ENCODE measurements at regions not wholly inside any gene's neighbourhood (a gene's known extent, or its start where the extent isn't known, plus 50 kb on each side); places are given as distances from the start of the nearest gene placed in this dataset.

DNA sequence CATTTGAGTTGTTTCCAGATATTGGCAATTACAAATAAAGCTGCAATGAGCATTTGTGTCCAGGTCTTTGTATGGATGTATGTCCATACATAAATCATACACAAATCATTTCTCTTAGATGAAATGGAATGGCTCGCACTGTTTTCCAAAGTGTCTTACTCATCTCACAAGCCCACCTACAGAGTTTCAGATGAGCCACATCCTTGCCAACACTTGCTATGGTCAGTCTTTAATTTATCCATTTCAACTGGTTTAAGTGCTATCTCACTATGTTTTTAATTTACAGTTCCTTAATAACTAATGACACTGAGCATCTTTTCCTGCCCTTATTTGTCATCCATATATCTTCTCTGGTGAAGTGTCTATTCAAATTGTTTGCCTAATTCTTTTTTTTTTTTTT lies 132.9 kb upstream of the DIO3 start:
- Mint-ChIP-seq H3K27me3 (ENCODE audit: low read depth in 3 of 3) (peaks cover 4 to 16% (median 5%) of the 10 kb centered on the region in 3 donors), H3K9me3 (peaks cover 0 to 16% (median 8%) of the 10 kb centered on the region in 7 donors)
- WGBS (ENCODE audit: insufficient coverage), result 80% methylated on average over 1 of the region's 1 CpG

DNA sequence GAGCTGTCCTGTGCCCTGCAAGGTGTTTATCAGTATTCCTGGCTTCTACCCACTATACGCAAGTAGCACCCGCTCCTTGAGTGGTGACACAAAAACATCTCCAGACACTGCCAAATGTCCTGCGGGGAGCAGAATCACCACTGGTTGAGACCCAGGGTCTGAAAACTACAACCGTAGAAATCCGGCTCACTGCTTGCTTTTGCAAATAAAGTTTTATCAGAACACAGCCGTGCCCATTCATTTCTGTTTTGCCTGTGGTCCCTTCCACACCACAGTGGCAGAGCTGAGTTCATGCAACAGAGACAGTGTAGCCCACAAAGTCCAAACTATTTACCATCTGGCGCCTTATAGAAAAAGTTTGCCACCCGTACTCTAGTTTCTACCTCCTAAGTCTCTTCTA lies 125.7 kb upstream of the DIO3 start:
- no peaks in the 10 kb centered on the region for H3K36me3 ChIP-seq (replicated peaks in 1 of 2; ENCODE audit: control insufficient read depth in 1 of 2, insufficient read depth in 2 of 2, low read length in 2 of 2)
- no peaks in the 10 kb centered on the region for H3K4me1 ChIP-seq (ENCODE audit: control insufficient read depth in 1 of 2, insufficient read depth in 2 of 2, low read length in 2 of 2)
- peaks cover 4 to 14% (median 11%) of the 10 kb centered on the region in 3 donors for H3K27me3 Mint-ChIP-seq (ENCODE audit: low read depth in 3 of 3)
- H2AFZ ChIP-seq (ENCODE audit: insufficient read depth, low read depth, low read length, poor library complexity, severe bottlenecking), result no peak overlapping the region
- H3K27me3 ChIP-seq (ENCODE audit: control insufficient read depth in 2 of 2, insufficient read depth in 2 of 2, low read length in 2 of 2), result peaks cover 0 to 2% of the 10 kb centered on the region in 2 donors
- no peak overlapping the region for H3K4me2 ChIP-seq (replicated peaks; ENCODE audit: extremely low read depth, low read length, poor library complexity, severe bottlenecking)
- DNase-seq, result no peak
- WGBS (ENCODE audit: insufficient coverage), result 97% methylated on average over 8 of the region's 8 CpGs
- no peaks in the 10 kb centered on the region for H3K79me2 ChIP-seq (ENCODE audit: insufficient read depth, low read length)
- no peaks in the 10 kb centered on the region for H3K4me1 Mint-ChIP-seq
- no peak overlapping the region for H3K27ac Mint-ChIP-seq
- intact Hi-C loops (cut with micrococcal nuclease), result no loop called here
- H3K27ac ChIP-seq (ENCODE audit: low read depth in 1 of 2, low read length in 2 of 2), result no peak overlapping the region
- H3K9me3 Mint-ChIP-seq, result peaks cover 0 to 4% (median 0%) of the 10 kb centered on the region in 7 donors
- no peaks in the 10 kb centered on the region for H4K20me1 ChIP-seq (ENCODE audit: insufficient read depth, low read length)
- H3K4me3 ChIP-seq (replicated peaks in 1 of 3; ENCODE audit: low read depth in 2 of 3, low read length in 3 of 3), result no peak overlapping the region
- H3K9ac ChIP-seq (ENCODE audit: insufficient read depth, low read length, poor library complexity, severe bottlenecking), result no peak overlapping the region
- no peak for TF ChIP-seq CTCF (IDR thresholded peaks at IDR 0.05)
- no peaks in the 10 kb centered on the region for H3K36me3 Mint-ChIP-seq
- H3K9me3 ChIP-seq (replicated peaks in 1 of 2; ENCODE audit: control insufficient read depth in 1 of 2, insufficient read depth in 1 of 2, low read length in 2 of 2), result no peaks in the 10 kb centered on the region
- no peak overlapping the region for H3K4me3 Mint-ChIP-seq

More for the DNA sequence above, 132.9 kb upstream of the DIO3 start:
- Histone ChIP-seq H3K9ac (ENCODE audit: insufficient read depth, low read length, poor library complexity, severe bottlenecking) (no peak overlapping the region), H4K20me1 (ENCODE audit: insufficient read depth, low read length) (no peaks in the 10 kb centered on the region), H3K36me3 (replicated peaks in 1 of 2; ENCODE audit: control insufficient read depth in 1 of 2, insufficient read depth in 2 of 2, low read length in 2 of 2) (no peaks in the 10 kb centered on the region), H3K4me1 (ENCODE audit: control insufficient read depth in 1 of 2, insufficient read depth in 2 of 2, low read length in 2 of 2) (no peaks in the 10 kb centered on the region), H3K27ac (ENCODE audit: low read depth in 1 of 2, low read length in 2 of 2) (no peak overlapping the region), H3K4me2 (replicated peaks; ENCODE audit: extremely low read depth, low read length, poor library complexity, severe bottlenecking) (no peak overlapping the region), H3K27me3 (ENCODE audit: control insufficient read depth in 2 of 2, insufficient read depth in 2 of 2, low read length in 2 of 2) (peaks cover 2 to 4% of the 10 kb centered on the region in 2 donors), H3K79me2 (ENCODE audit: insufficient read depth, low read length) (no peaks in the 10 kb centered on the region), H3K4me3 (replicated peaks in 1 of 3; ENCODE audit: low read depth in 2 of 3, low read length in 3 of 3) (no peak overlapping the region), H2AFZ (ENCODE audit: insufficient read depth, low read depth, low read length, poor library complexity, severe bottlenecking) (no peak overlapping the region), H3K9me3 (replicated peaks in 1 of 2; ENCODE audit: control insufficient read depth in 1 of 2, insufficient read depth in 1 of 2, low read length in 2 of 2) (no peaks in the 10 kb centered on the region)
- H3K4me1 Mint-ChIP-seq, result no peaks in the 10 kb centered on the region
- TF ChIP-seq CTCF (IDR thresholded peaks at IDR 0.05), result no peak
- intact Hi-C loops (cut with micrococcal nuclease), result no loop called here
- H3K36me3 Mint-ChIP-seq, result no peaks in the 10 kb centered on the region
- no peak overlapping the region for H3K4me3 Mint-ChIP-seq
- H3K27ac Mint-ChIP-seq, result no peak overlapping the region
- no peak for DNase-seq

Data from CD14-positive monocyte (primary cell).